Bronchial epithelial cell (primary cell): ENCODE measurements at regions not wholly inside any gene's neighbourhood (a gene's known extent, or its start where the extent isn't known, plus 50 kb on each side); places are given as distances from the start of the nearest gene placed in this dataset.

Experiments used
- DNase-seq: peaks from one replicate; pipeline ENCODE4 v3.0.0-alpha.2; 2010; ENCODE audit warnings: low read depth
- FAIRE-seq: peaks from 2 replicates; lab custom pipeline; 2011; peaks lifted over from hg19 to GRCh38; lab: Jason Lieb, UNC
- H3K27me3 ChIP-seq: 2 replicates; pipeline ENCODE4 v1.5.1; 2011; ENCODE audit warnings: low read length; ENCODE audit not compliant: control insufficient read depth, insufficient read depth
- H3K36me3 ChIP-seq: 2 replicates; pipeline ENCODE4 v1.5.1; 2011; ENCODE audit warnings: low read length; ENCODE audit not compliant: control insufficient read depth, insufficient read depth
- H3K4me3 ChIP-seq: 2 replicates; pipeline ENCODE4 v1.5.1; 2011; ENCODE audit warnings: mild to moderate bottlenecking, low read depth, low read length, control low read depth
- TF ChIP-seq, protein P1 (sequence below): IDR thresholded peaks from 2 replicates; pipeline ENCODE4 v1.5.1; 2011; ENCODE audit warnings: mild to moderate bottlenecking, moderate library complexity, low read length, control low read depth, inconsistent platforms; ENCODE audit not compliant: insufficient read depth, severe bottlenecking

GRCh38 chr2:6506361-6506794, 359.3 kb downstream of the CMPK2 start:
- Histone ChIP-seq H3K36me3 (no peaks in the 10 kb centered on the region), H3K4me3 (no peak overlapping the region), H3K27me3 (no peaks in the 10 kb centered on the region)
- FAIRE-seq (no peak), DNase-seq (peak; percentile 59)
- TF ChIP-seq, protein P1, sequence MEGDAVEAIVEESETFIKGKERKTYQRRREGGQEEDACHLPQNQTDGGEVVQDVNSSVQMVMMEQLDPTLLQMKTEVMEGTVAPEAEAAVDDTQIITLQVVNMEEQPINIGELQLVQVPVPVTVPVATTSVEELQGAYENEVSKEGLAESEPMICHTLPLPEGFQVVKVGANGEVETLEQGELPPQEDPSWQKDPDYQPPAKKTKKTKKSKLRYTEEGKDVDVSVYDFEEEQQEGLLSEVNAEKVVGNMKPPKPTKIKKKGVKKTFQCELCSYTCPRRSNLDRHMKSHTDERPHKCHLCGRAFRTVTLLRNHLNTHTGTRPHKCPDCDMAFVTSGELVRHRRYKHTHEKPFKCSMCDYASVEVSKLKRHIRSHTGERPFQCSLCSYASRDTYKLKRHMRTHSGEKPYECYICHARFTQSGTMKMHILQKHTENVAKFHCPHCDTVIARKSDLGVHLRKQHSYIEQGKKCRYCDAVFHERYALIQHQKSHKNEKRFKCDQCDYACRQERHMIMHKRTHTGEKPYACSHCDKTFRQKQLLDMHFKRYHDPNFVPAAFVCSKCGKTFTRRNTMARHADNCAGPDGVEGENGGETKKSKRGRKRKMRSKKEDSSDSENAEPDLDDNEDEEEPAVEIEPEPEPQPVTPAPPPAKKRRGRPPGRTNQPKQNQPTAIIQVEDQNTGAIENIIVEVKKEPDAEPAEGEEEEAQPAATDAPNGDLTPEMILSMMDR: no peak

- TF ChIP-seq, protein P1: no peak
- H3K36me3 ChIP-seq: no peaks in the 10 kb centered on the region
- H3K27me3 ChIP-seq: no peaks in the 10 kb centered on the region
- H3K4me3 ChIP-seq: no peak overlapping the region
- DNase-seq: no peak
- FAIRE-seq: no peak
These were observed 358.8 kb downstream of the CMPK2 start for GRCh38 chr2:6506859-6507258.

- FAIRE-seq (no peak), DNase-seq (no peak)
- H3K4me3 ChIP-seq: no peak overlapping the region
- TF ChIP-seq, protein P1: no peak
- no peaks in the 10 kb centered on the region for H3K36me3 ChIP-seq
- H3K27me3 ChIP-seq: no peaks in the 10 kb centered on the region
These were observed 355.2 kb downstream of the CMPK2 start for GRCh38 chr2:6510532-6510931.

DNA sequence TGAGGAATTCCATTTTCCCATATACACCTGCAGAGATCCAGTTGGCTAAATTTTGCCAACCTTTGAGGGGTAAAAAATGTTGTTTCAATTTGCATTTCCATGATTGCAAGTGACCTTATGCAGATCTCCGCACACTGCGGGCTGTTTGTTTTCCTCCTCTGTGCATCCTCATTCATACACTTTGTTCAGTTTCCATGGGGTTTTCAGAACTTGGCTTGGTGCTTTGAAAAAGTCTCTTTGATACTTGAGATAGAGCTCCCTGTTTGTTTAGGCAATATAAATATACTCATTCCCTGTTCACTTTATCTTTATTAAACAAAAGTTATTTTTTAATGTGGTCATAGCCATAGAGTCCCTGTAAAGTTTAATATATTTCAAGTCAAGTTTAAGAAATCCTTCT, 353.1 kb downstream of the CMPK2 start:
- Histone ChIP-seq H3K36me3 (no peaks in the 10 kb centered on the region), H3K27me3 (no peaks in the 10 kb centered on the region), H3K4me3 (no peak overlapping the region)
- no peak for FAIRE-seq
- TF ChIP-seq, protein P1: no peak
- DNase-seq: no peak

- FAIRE-seq (no peak), DNase-seq (no peak)
- H3K27me3 ChIP-seq: no peaks in the 10 kb centered on the region
- H3K4me3 ChIP-seq: no peak overlapping the region
- TF ChIP-seq, protein P1: no peak
- H3K36me3 ChIP-seq: no peaks in the 10 kb centered on the region
These were observed 349.0 kb downstream of the CMPK2 start for GRCh38 chr2:6516674-6517073.

GRCh38 chr2:6518361-6518760, 347.3 kb downstream of the CMPK2 start:
- H3K36me3 ChIP-seq: no peaks in the 10 kb centered on the region
- H3K4me3 ChIP-seq: no peak overlapping the region
- FAIRE-seq (no peak), DNase-seq (no peak)
- no peaks in the 10 kb centered on the region for H3K27me3 ChIP-seq
- TF ChIP-seq, protein P1: no peak
